ENCODE measurements at regions not wholly inside any gene's neighbourhood (a gene's known extent, or its start where the extent isn't known, plus 50 kb on each side); places are given as distances from the start of the nearest gene placed in this dataset.

- Mint-ChIP-seq H3K36me3 (ENCODE audit: low read depth) (no peaks in the 10 kb centered on the region), H3K9me3 (no peaks in the 10 kb centered on the region), H3K4me1 (ENCODE audit: low read depth) (peaks cover 35% of the 10 kb centered on the region), H3K27ac (no peak overlapping the region), H3K4me3 (no peak overlapping the region), H3K27me3 (no peaks in the 10 kb centered on the region)
- no peak for DNase-seq
Measured at GRCh38 chr10:31704195-31704594, 224.4 kb downstream of the ARHGAP12 start.

- H3K4me3 Mint-ChIP-seq: no peak overlapping the region
- H3K27me3 Mint-ChIP-seq: no peaks in the 10 kb centered on the region
- no peak for DNase-seq
- no peak overlapping the region for H3K27ac Mint-ChIP-seq
- peaks cover 26% of the 10 kb centered on the region for H3K4me1 Mint-ChIP-seq (ENCODE audit: low read depth)
- no peaks in the 10 kb centered on the region for H3K9me3 Mint-ChIP-seq
- H3K36me3 Mint-ChIP-seq (ENCODE audit: low read depth): no peaks in the 10 kb centered on the region
Measured at GRCh38 chr10:31702954-31703353, 225.7 kb downstream of the ARHGAP12 start.

GRCh38 chr10:31702005-31702404, 226.6 kb downstream of the ARHGAP12 start:
- H3K4me1 Mint-ChIP-seq (ENCODE audit: low read depth): peaks cover 16% of the 10 kb centered on the region
- no peak overlapping the region for H3K4me3 Mint-ChIP-seq
- H3K36me3 Mint-ChIP-seq (ENCODE audit: low read depth): no peaks in the 10 kb centered on the region
- no peak overlapping the region for H3K27ac Mint-ChIP-seq
- DNase-seq: no peak
- no peaks in the 10 kb centered on the region for H3K9me3 Mint-ChIP-seq
- H3K27me3 Mint-ChIP-seq: peaks cover 3% of the 10 kb centered on the region

GRCh38 chr10:31701546-31701945, 227.1 kb downstream of the ARHGAP12 start:
- H3K36me3 Mint-ChIP-seq (ENCODE audit: low read depth): no peaks in the 10 kb centered on the region
- no peak overlapping the region for H3K4me3 Mint-ChIP-seq
- H3K27me3 Mint-ChIP-seq: peaks cover 5% of the 10 kb centered on the region
- H3K9me3 Mint-ChIP-seq: no peaks in the 10 kb centered on the region
- no peak overlapping the region for H3K27ac Mint-ChIP-seq
- no peak for DNase-seq
- peaks cover 12% of the 10 kb centered on the region for H3K4me1 Mint-ChIP-seq (ENCODE audit: low read depth)

GRCh38 chr10:31700181-31700611, 228.4 kb downstream of the ARHGAP12 start:
- Mint-ChIP-seq H3K9me3 (no peaks in the 10 kb centered on the region), H3K36me3 (ENCODE audit: low read depth) (no peaks in the 10 kb centered on the region), H3K27me3 (peaks cover 5% of the 10 kb centered on the region), H3K4me3 (no peak overlapping the region), H3K4me1 (ENCODE audit: low read depth) (peaks cover 9% of the 10 kb centered on the region), H3K27ac (no peak overlapping the region)
- DNase-seq: no peak

- Mint-ChIP-seq H3K27me3 (peaks cover 5% of the 10 kb centered on the region), H3K9me3 (no peaks in the 10 kb centered on the region), H3K4me3 (no peak overlapping the region), H3K27ac (no peak overlapping the region), H3K36me3 (ENCODE audit: low read depth) (no peaks in the 10 kb centered on the region), H3K4me1 (ENCODE audit: low read depth) (peaks cover 9% of the 10 kb centered on the region)
- no peak for DNase-seq
Measured at GRCh38 chr10:31698181-31698830, 230.3 kb downstream of the ARHGAP12 start.

GRCh38 chr10:31697271-31698180, 231.1 kb downstream of the ARHGAP12 start:
- Mint-ChIP-seq H3K4me3 (no peak overlapping the region), H3K36me3 (ENCODE audit: low read depth) (no peaks in the 10 kb centered on the region), H3K9me3 (no peaks in the 10 kb centered on the region), H3K4me1 (ENCODE audit: low read depth) (peaks cover 9% of the 10 kb centered on the region), H3K27me3 (peaks cover 5% of the 10 kb centered on the region), H3K27ac (no peak overlapping the region)
- DNase-seq: no peak

GRCh38 chr10:31694929-31695837, 233.4 kb downstream of the ARHGAP12 start:
- Mint-ChIP-seq H3K27ac (no peak overlapping the region), H3K4me3 (no peak overlapping the region), H3K4me1 (ENCODE audit: low read depth) (peaks cover 3% of the 10 kb centered on the region), H3K27me3 (peaks cover 5% of the 10 kb centered on the region), H3K36me3 (ENCODE audit: low read depth) (no peaks in the 10 kb centered on the region), H3K9me3 (no peaks in the 10 kb centered on the region)
- DNase-seq: no peak

GRCh38 chr10:31694126-31694685, 234.4 kb downstream of the ARHGAP12 start:
- no peaks in the 10 kb centered on the region for H3K36me3 Mint-ChIP-seq (ENCODE audit: low read depth)

GRCh38 chr10:31693491-31693890, 235.1 kb downstream of the ARHGAP12 start:
- Mint-ChIP-seq H3K27me3 (peaks cover 5% of the 10 kb centered on the region), H3K36me3 (ENCODE audit: low read depth) (no peaks in the 10 kb centered on the region), H3K4me3 (no peak overlapping the region)

More at GRCh38 chr10:31694126-31694685, 234.4 kb downstream of the ARHGAP12 start:
- Mint-ChIP-seq H3K27ac (no peak overlapping the region), H3K9me3 (peaks cover 3% of the 10 kb centered on the region), H3K4me1 (ENCODE audit: low read depth) (no peaks in the 10 kb centered on the region), H3K4me3 (no peak overlapping the region), H3K27me3 (peaks cover 5% of the 10 kb centered on the region)
- DNase-seq: no peak

GRCh38 chr10:31689233-31689632, 239.4 kb downstream of the ARHGAP12 start:
- Mint-ChIP-seq H3K4me3 (no peak overlapping the region), H3K9me3 (peaks cover 22% of the 10 kb centered on the region), H3K27ac (no peak overlapping the region), H3K27me3 (no peaks in the 10 kb centered on the region), H3K36me3 (ENCODE audit: low read depth) (no peaks in the 10 kb centered on the region), H3K4me1 (ENCODE audit: low read depth) (no peaks in the 10 kb centered on the region)
- DNase-seq: no peak

More at GRCh38 chr10:31693491-31693890, 235.1 kb downstream of the ARHGAP12 start:
- Mint-ChIP-seq H3K27ac (no peak overlapping the region), H3K4me1 (ENCODE audit: low read depth) (no peaks in the 10 kb centered on the region), H3K9me3 (peaks cover 8% of the 10 kb centered on the region)
- no peak for DNase-seq

- Mint-ChIP-seq H3K36me3 (ENCODE audit: low read depth) (no peaks in the 10 kb centered on the region), H3K4me1 (ENCODE audit: low read depth) (no peaks in the 10 kb centered on the region), H3K27me3 (no peaks in the 10 kb centered on the region), H3K27ac (no peak overlapping the region), H3K9me3 (peaks cover 30% of the 10 kb centered on the region), H3K4me3 (no peak overlapping the region)
- no peak for DNase-seq
Measured at GRCh38 chr10:31687663-31688482, 240.8 kb downstream of the ARHGAP12 start.

- Mint-ChIP-seq H3K27ac (no peak overlapping the region), H3K36me3 (ENCODE audit: low read depth) (no peaks in the 10 kb centered on the region), H3K9me3 (peaks cover 41% of the 10 kb centered on the region), H3K27me3 (no peaks in the 10 kb centered on the region), H3K4me1 (ENCODE audit: low read depth) (no peaks in the 10 kb centered on the region), H3K4me3 (no peak overlapping the region)
- no peak for DNase-seq
Measured at GRCh38 chr10:31686599-31686998, 242.0 kb downstream of the ARHGAP12 start.
